ENCODE measurements at regions not wholly inside any gene's neighbourhood (a gene's known extent, or its start where the extent isn't known, plus 50 kb on each side); places are given as distances from the start of the nearest gene placed in this dataset.
"Not testable (repeated sequence)": the region's sequence is repeated elsewhere in the genome, so short reads cannot be mapped to it uniquely, and the experiment has no call there.

DNA sequence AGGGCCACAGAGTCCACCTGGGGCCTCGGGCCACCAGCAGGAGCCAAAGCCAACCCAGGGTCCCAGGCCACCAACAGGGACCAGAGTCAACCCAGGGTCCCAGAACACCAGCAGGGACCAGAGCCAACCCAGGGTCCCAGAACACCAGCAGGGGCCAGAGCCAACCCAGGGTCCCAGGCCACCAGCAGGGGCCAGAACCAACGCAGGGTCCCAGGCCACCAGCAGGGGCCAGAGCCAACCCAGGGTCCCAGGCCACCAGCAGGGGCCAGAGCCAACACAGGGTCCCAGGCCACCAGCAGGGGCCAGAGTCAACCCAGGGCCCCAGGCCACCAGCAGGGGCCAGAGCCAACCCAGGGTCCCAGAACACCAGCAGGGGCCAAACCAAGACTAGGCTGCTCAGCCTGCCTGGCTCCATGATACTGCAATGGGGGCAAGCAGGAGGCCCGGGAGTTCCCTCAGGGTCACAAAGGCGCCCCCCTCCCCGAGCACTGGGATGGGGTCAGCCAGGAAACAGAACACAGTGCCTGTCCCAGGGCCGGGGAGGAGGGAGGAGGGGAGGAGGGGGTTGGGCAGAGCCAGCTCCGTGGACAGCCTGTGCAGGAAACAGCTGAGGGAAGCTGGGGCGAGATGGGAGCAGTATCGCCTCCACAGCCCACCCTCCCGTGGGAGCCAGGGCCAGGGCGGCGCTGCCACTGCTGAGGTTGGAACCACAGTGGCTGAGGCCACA, 62.0 kb upstream of the PRR5 start:
- DNase-seq (ENCODE audit: low spot score in 2 of 2, unreplicated experiment in 2 of 2) = no peak
- Mint-ChIP-seq H3K4me3 (no peak overlapping the region), H3K9me3 (no peaks in the 10 kb centered on the region), H3K27me3 (ENCODE audit: low read depth) (peaks cover 7% of the 10 kb centered on the region), H3K36me3 (no peaks in the 10 kb centered on the region), H3K27ac (peak overlapping the region; percentile 50), H3K4me1 (peaks cover 8% of the 10 kb centered on the region)
- TF ChIP-seq, protein P1, sequence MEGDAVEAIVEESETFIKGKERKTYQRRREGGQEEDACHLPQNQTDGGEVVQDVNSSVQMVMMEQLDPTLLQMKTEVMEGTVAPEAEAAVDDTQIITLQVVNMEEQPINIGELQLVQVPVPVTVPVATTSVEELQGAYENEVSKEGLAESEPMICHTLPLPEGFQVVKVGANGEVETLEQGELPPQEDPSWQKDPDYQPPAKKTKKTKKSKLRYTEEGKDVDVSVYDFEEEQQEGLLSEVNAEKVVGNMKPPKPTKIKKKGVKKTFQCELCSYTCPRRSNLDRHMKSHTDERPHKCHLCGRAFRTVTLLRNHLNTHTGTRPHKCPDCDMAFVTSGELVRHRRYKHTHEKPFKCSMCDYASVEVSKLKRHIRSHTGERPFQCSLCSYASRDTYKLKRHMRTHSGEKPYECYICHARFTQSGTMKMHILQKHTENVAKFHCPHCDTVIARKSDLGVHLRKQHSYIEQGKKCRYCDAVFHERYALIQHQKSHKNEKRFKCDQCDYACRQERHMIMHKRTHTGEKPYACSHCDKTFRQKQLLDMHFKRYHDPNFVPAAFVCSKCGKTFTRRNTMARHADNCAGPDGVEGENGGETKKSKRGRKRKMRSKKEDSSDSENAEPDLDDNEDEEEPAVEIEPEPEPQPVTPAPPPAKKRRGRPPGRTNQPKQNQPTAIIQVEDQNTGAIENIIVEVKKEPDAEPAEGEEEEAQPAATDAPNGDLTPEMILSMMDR (IDR thresholded peaks at IDR 0.05; ENCODE audit: unreplicated experiment) = no peak

DNA sequence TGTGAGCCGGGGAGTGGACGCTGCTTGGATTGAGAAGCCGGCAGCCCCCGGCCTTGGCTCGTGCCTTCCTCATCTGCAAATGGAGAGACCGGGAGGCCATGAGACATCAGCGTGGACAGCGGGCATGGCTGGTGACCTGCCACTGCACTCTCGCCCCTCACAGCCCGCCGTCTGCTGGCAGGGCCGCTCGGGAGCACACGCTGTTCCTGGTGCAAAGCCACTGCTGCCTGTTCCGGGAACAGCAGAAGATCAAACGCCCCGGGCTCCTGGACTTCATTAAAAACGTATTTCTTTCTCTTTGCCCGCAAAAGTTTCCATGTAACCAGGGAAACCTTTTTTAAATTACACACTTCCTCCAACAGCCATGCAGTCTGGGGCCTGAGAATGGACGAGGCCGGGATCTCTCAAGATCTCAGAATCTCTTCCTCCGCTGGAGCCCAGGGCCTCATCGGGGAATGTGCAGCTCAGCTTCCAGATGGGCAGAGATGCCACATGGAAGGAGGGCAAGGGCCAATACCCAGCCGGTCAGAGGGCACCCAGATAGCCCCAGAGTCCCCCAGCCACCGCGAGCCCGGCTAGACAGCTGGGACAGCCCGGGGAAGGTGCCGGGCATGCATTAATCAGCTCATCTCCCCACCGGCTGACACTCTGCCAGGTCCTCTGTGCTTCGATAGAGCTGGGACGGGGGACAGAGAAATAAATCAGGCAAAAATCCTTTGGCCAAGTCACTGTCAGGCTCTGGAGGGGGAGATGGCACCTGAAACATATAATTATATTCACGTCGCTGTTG, 62.8 kb upstream of the PRR5 start:
- no peak for DNase-seq (ENCODE audit: low spot score in 2 of 2, unreplicated experiment in 2 of 2)
- Mint-ChIP-seq H3K9me3 (no peaks in the 10 kb centered on the region), H3K4me1 (peaks cover 8% of the 10 kb centered on the region), H3K4me3 (no peak overlapping the region), H3K27me3 (ENCODE audit: low read depth) (peaks cover 4% of the 10 kb centered on the region), H3K27ac (peak overlapping the region; percentile 84), H3K36me3 (no peaks in the 10 kb centered on the region)
- TF ChIP-seq, protein P1 (IDR thresholded peaks at IDR 0.05; ENCODE audit: unreplicated experiment) = no peak

DNA sequence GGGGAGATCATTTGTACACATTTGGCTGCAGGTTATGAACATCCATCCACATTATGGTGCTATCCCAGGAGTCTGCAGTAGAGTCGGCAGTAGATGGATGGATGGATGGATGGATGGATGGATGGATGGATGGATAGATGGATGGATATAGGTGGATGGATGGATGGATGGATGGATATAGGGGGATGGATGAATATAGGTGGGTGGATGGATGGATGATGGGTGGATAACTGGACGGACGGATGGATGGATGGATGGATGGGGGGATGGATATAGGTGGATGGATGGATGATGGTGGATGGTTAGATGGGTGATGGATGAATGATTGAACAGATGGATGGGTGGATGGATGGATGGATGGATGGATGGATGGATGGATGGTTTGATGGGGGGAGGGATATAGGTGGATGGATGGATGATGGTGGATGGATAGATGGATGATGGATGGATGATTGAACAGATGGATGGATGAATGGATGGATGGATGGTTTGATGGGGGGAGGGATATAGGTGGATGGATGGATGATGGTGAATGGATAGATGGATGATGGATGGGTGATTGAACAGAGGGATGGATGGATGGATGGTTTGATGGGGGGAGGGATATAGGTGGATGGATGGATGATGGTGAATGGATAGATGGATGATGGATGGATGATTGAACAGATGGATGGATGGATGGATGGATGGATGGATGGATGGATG, 65.3 kb upstream of the PRR5 start:
- not testable (repeated sequence) for H3K9me3 Mint-ChIP-seq; H3K27me3 Mint-ChIP-seq (ENCODE audit: low read depth); H3K4me3 Mint-ChIP-seq; H3K4me1 Mint-ChIP-seq; H3K36me3 Mint-ChIP-seq; DNase-seq (ENCODE audit: low spot score in 2 of 2, unreplicated experiment in 2 of 2); H3K27ac Mint-ChIP-seq

DNA sequence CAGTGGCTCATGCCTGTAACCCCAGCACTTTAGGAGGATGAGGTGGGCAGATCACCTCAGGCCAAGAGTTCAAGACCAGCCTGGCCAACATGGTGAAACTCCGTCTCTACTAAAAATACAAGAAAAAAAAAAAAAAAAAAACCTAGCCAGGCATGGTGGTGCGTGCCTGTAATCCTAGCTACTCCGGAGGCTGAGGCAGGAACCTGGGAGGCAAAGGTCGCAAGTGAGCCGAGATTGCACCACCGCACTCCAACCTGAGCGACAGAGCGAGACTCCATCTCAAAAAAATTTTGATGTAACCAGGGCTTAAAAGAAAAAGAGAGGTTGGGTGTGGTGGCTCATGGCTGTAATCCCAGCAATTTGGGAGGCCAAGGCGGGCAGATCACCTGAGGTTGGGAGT, 66.4 kb upstream of the PRR5 start:
- not testable (repeated sequence) for H3K9me3 Mint-ChIP-seq; DNase-seq (ENCODE audit: low spot score in 2 of 2, unreplicated experiment in 2 of 2); H3K27ac Mint-ChIP-seq; H3K27me3 Mint-ChIP-seq (ENCODE audit: low read depth); H3K4me1 Mint-ChIP-seq; H3K36me3 Mint-ChIP-seq; H3K4me3 Mint-ChIP-seq

DNA sequence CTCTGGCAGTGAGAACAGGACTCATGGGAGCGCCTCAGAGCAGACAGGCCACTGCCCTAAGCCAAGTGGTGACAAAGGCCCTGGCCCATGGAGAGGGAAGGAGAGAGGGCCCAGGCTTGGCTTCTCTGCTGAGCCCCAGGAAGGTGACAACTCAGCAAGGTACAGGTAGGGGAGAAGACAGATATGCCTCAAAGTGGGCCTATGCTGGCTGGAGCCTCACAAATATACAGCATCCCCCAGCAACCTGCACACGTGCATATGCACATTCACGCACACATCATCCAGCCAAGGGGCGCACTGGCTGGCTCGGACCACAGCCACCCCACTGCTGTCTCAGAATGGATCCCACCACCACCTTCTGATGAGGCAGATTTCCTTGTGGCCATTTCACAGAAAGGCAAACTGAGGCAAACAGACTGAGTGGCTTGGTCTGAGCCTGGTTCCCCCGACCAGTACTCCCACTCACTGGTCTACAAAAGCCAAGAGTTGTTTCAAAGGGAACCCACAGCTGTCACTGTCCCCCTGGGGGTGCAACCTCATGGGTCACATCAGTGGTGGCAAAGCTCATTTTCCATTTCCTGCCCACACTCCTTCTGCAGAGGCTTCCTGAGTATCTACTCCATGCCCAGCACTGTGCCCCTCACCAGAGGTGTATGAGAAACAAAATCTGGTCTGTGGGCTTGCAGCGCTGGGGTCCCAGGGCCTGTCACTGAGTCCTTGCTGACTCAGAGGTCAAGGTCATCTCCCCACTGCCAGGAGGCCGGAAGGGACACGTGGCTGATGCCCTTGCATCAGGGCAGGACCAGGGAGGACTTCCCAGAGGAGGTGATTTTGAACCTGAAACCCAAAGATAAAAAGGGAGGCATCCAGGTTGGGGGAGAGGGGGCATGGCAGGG, 67.3 kb upstream of the PRR5 start:
- peaks cover 7% of the 10 kb centered on the region for H3K9me3 Mint-ChIP-seq
- TF ChIP-seq, protein P1 (IDR thresholded peaks at IDR 0.05; ENCODE audit: unreplicated experiment) = no peak
- no peaks in the 10 kb centered on the region for H3K36me3 Mint-ChIP-seq
- no peak overlapping the region for H3K27ac Mint-ChIP-seq
- H3K4me3 Mint-ChIP-seq = no peak overlapping the region
- H3K27me3 Mint-ChIP-seq (ENCODE audit: low read depth) = peaks cover 15% of the 10 kb centered on the region
- DNase-seq (ENCODE audit: low spot score in 2 of 2, unreplicated experiment in 2 of 2) = no peak
- peaks cover 7% of the 10 kb centered on the region for H3K4me1 Mint-ChIP-seq

DNA sequence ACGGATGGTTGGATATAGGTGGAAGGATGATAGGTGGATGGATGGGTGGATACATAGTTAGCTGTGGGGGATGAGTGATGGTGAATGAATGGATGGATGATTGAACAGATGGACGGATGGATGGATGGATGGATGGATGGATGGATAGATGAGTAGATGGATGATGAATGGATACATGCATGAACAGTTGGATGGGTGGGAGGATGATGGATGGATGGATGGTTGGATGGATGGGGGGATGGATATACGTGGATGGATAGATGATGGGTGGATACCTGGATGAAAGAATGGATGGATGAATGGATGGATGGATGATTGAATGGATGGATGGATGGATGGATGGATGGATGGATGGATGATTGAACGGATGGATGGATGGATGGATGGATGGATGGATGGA, 68.4 kb upstream of the PRR5 start:
- Mint-ChIP-seq H3K27me3 (ENCODE audit: low read depth) (peaks cover 20% of the 10 kb centered on the region), H3K4me1 (no peaks in the 10 kb centered on the region), H3K4me3 (no peak overlapping the region), H3K36me3 (no peaks in the 10 kb centered on the region), H3K9me3 (peaks cover 7% of the 10 kb centered on the region), H3K27ac (no peak overlapping the region)
- no peak for DNase-seq (ENCODE audit: low spot score in 2 of 2, unreplicated experiment in 2 of 2)
- TF ChIP-seq, protein P1 (IDR thresholded peaks at IDR 0.05; ENCODE audit: unreplicated experiment) = no peak
